B cell (primary cell): ENCODE measurements at regions not wholly inside any gene's neighbourhood (a gene's known extent, or its start where the extent isn't known, plus 50 kb on each side); places are given as distances from the start of the nearest gene placed in this dataset.

ENCODE experiments used
- EZH2 ChIP-seq: IDR thresholded peaks from 2 replicates; pipeline ENCODE4 v1.6.1; 2012; ENCODE audit warnings: borderline replicate concordance, low read depth, mild to moderate bottlenecking, moderate library complexity, low read length; ENCODE audit not compliant: insufficient read depth, poor library complexity, severe bottlenecking
- TF ChIP-seq, protein P1 (sequence below): fragments of 200-600 bp; IDR thresholded peaks from one replicate; pipeline ENCODE4 v1.8.0; 2022; ENCODE audit warnings: antibody characterized with exemption, mild to moderate bottlenecking

DNA sequence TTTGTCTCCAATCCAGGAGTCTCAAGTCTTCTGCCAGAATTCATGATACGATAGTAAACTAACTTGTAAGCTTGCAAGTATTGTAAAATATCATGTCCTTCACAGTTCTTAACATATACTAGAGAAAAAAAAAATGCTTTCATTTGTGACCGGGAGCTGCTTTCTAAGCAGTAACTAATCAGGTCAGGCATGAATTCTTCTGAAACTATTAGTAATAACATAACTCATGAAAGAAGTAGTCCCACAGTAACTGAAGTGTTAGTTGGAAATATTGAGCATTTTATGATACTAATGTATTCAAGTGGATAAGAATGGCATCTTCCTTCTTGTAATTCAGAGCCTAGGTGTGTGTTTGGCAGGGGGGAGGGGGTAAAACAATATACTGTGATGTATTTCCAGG is 665.6 kb downstream of the DNAJB9 start:
- TF ChIP-seq, protein P1, sequence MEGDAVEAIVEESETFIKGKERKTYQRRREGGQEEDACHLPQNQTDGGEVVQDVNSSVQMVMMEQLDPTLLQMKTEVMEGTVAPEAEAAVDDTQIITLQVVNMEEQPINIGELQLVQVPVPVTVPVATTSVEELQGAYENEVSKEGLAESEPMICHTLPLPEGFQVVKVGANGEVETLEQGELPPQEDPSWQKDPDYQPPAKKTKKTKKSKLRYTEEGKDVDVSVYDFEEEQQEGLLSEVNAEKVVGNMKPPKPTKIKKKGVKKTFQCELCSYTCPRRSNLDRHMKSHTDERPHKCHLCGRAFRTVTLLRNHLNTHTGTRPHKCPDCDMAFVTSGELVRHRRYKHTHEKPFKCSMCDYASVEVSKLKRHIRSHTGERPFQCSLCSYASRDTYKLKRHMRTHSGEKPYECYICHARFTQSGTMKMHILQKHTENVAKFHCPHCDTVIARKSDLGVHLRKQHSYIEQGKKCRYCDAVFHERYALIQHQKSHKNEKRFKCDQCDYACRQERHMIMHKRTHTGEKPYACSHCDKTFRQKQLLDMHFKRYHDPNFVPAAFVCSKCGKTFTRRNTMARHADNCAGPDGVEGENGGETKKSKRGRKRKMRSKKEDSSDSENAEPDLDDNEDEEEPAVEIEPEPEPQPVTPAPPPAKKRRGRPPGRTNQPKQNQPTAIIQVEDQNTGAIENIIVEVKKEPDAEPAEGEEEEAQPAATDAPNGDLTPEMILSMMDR: no peak
- TF ChIP-seq EZH2: no peak
